HepG2 (cell line): ENCODE measurements at regions not wholly inside any gene's neighbourhood (a gene's known extent, or its start where the extent isn't known, plus 50 kb on each side); places are given as distances from the start of the nearest gene placed in this dataset.

Source experiments
- ATAD3A ChIP-seq: sonication (generic); formaldehyde crosslinking; IDR thresholded peaks from 2 replicates; pipeline ENCODE4 v1.4.0; 2020; ENCODE audit warnings: missing genetic modification reagents
- ATRX ChIP-seq: sonication (generic); formaldehyde crosslinking; IDR thresholded peaks from 2 replicates; pipeline ENCODE4 v1.4.0; 2020; ENCODE audit warnings: missing genetic modification reagents, borderline replicate concordance
- KDM6A ChIP-seq: IDR thresholded peaks from 2 replicates; pipeline ENCODE4 v1.6.1; 2016; ENCODE audit warnings: low read depth
- LRRFIP1 ChIP-seq: sonication (generic); formaldehyde crosslinking; conservative IDR thresholded peaks from 2 replicates; pipeline ENCODE4 v1.4.0; 2020; ENCODE audit warnings: missing genetic modification reagents
- PAF1 ChIP-seq: IDR thresholded peaks from 2 replicates; pipeline ENCODE4 v1.6.1; 2016; ENCODE audit warnings: missing genetic modification reagents, missing compliant biosample characterization
- SRF ChIP-seq: IDR thresholded peaks from 2 replicates; pipeline ENCODE4 v1.6.1; 2011; ENCODE audit warnings: mild to moderate bottlenecking, low read depth, low read length, moderate library complexity
- ZBTB46 ChIP-seq: sonication (generic); formaldehyde crosslinking; IDR thresholded peaks from 2 replicates; pipeline ENCODE4 v1.4.0; 2020; ENCODE audit warnings: mild to moderate bottlenecking, missing genetic modification reagents, borderline replicate concordance
- ZFP36 ChIP-seq: fragments of 150-350 bp; IDR thresholded peaks from 2 replicates; pipeline ENCODE4 v1.6.1; 2018; ENCODE audit warnings: borderline replicate concordance, low read length, low read depth; ENCODE audit not compliant: partially characterized antibody
- ZFP82 ChIP-seq: sonication (generic); formaldehyde crosslinking; IDR thresholded peaks from 2 replicates; pipeline ENCODE4 v1.5.1; 2020; ENCODE audit warnings: mild to moderate bottlenecking, missing genetic modification reagents, borderline replicate concordance
- ZNF34 ChIP-seq: sonication (generic); formaldehyde crosslinking; IDR thresholded peaks from 2 replicates; pipeline ENCODE4 v1.4.0; 2020; ENCODE audit warnings: mild to moderate bottlenecking, missing genetic modification reagents, borderline replicate concordance
- ZNF343 ChIP-seq: sonication (generic); formaldehyde crosslinking; IDR thresholded peaks from 2 replicates; pipeline ENCODE4 v1.4.0; 2020; ENCODE audit warnings: mild to moderate bottlenecking, missing genetic modification reagents
- ZNF441 ChIP-seq: sonication (generic); formaldehyde crosslinking; IDR thresholded peaks from 2 replicates; pipeline ENCODE4 v1.7.0; 2021; ENCODE audit warnings: missing genetic modification reagents, borderline replicate concordance
- ZNF446 ChIP-seq: sonication (generic); formaldehyde crosslinking; IDR thresholded peaks from 2 replicates; pipeline ENCODE4 v1.5.0; 2020; ENCODE audit warnings: mild to moderate bottlenecking, missing genetic modification reagents
- ZNF513 ChIP-seq: sonication (generic); formaldehyde crosslinking; conservative IDR thresholded peaks from 2 replicates; pipeline ENCODE4 v1.5.0; 2020; ENCODE audit warnings: missing genetic modification reagents
- ZNF543 ChIP-seq: sonication (generic); formaldehyde crosslinking; IDR thresholded peaks from 2 replicates; pipeline ENCODE4 v1.4.0; 2020; ENCODE audit warnings: mild to moderate bottlenecking, missing genetic modification reagents
- ZNF552 ChIP-seq: sonication (generic); formaldehyde crosslinking; IDR thresholded peaks from 2 replicates; pipeline ENCODE4 v1.9.0; 2022; ENCODE audit warnings: missing genetic modification reagents, mild to moderate bottlenecking, borderline replicate concordance
- ZNF598 ChIP-seq: sonication (generic); formaldehyde crosslinking; IDR thresholded peaks from 2 replicates; pipeline ENCODE4 v1.5.1; 2020; ENCODE audit warnings: mild to moderate bottlenecking, missing genetic modification reagents, borderline replicate concordance
- ZNF619 ChIP-seq: sonication (generic); formaldehyde crosslinking; IDR thresholded peaks from 2 replicates; pipeline ENCODE4 v1.4.0; 2020; ENCODE audit warnings: mild to moderate bottlenecking, missing genetic modification reagents
- ZNF891 ChIP-seq: sonication (generic); formaldehyde crosslinking; IDR thresholded peaks from 2 replicates; pipeline ENCODE4 v1.5.0; 2020; ENCODE audit warnings: mild to moderate bottlenecking, missing genetic modification reagents
- TF ChIP-seq, protein P1 (sequence below): sonication (generic); formaldehyde crosslinking; IDR thresholded peaks from 2 replicates; pipeline ENCODE4 v1.8.1; 2023; ENCODE audit warnings: missing genetic modification reagents, inconsistent platforms, borderline replicate concordance
- TF ChIP-seq, protein P2 (sequence below): sonication (generic); IDR thresholded peaks from 2 replicates; pipeline ENCODE4 v1.6.1; 2016; ENCODE audit warnings: low read depth, borderline replicate concordance

DNA sequence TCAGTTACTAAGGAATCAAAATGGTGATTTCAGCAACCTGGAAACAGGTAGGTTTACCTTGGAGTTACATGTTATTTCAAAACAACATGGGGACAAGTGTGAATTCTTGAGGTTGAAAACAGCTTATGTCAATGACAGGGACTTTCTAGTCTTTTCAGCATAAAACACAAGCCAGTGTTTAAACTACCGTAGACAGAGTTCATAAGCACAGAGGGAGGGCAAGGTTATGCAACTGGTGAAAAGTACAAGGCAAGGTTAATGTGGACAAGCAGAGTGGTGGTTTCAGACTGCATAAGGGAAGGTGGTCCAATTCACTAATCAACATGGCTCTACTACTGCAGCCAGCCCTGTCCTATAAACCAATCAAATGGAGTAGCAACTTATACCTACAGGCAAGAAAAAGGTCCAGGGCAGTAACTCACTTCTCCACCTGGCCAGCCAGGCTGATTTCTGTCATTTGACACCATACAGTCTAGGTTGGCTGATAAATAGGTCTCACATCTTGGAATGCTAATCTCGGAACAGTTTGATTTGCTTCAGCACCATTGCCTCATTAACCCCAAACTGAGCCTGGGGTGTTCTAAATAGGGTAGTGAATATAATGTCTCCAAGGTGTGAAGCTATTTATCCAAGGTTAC is 250.3 kb upstream of the PROX1 start (continued):
- TF ChIP-seq ZNF513, result no peak
- TF ChIP-seq ZNF343 (CRISPR knock-in tag), result no peak; the same call in 1 of the 2 replicates
- no peak for TF ChIP-seq ZFP36
- TF ChIP-seq, protein P1, sequence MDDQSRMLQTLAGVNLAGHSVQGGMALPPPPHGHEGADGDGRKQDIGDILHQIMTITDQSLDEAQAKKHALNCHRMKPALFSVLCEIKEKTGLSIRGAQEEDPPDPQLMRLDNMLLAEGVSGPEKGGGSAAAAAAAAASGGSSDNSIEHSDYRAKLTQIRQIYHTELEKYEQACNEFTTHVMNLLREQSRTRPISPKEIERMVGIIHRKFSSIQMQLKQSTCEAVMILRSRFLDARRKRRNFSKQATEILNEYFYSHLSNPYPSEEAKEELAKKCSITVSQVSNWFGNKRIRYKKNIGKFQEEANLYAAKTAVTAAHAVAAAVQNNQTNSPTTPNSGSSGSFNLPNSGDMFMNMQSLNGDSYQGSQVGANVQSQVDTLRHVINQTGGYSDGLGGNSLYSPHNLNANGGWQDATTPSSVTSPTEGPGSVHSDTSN (CRISPR knock-in tag), result no peak
- no peak for TF ChIP-seq ZBTB46 (CRISPR knock-in tag)
- TF ChIP-seq ZNF543 (CRISPR knock-in tag), result no peak; the same call in 1 of the 2 replicates
- no peak for TF ChIP-seq ATRX (CRISPR knock-in tag)
- no peak for TF ChIP-seq LRRFIP1 (CRISPR knock-in tag)
- no peak for TF ChIP-seq ZNF441 (CRISPR knock-in tag)
- no peak for TF ChIP-seq SRF
- TF ChIP-seq ZNF598 (CRISPR knock-in tag), result no peak
- no peak for TF ChIP-seq ZFP82 (CRISPR knock-in tag)
- TF ChIP-seq ATAD3A (CRISPR knock-in tag), result no peak
- no peak for TF ChIP-seq ZNF619
- TF ChIP-seq KDM6A (CRISPR knock-in tag), result peak; percentile 51; the same call in 1 of the 2 replicates
- TF ChIP-seq ZNF891 (CRISPR knock-in tag), result no peak
- TF ChIP-seq, protein P2, sequence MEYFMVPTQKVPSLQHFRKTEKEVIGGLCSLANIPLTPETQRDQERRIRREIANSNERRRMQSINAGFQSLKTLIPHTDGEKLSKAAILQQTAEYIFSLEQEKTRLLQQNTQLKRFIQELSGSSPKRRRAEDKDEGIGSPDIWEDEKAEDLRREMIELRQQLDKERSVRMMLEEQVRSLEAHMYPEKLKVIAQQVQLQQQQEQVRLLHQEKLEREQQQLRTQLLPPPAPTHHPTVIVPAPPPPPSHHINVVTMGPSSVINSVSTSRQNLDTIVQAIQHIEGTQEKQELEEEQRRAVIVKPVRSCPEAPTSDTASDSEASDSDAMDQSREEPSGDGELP, result no peak
- 0 out of 2 replicates have a peak, but pooled peaks have one; percentile 47 for TF ChIP-seq ZNF34 (CRISPR knock-in tag)
- TF ChIP-seq PAF1, result no peak
- TF ChIP-seq ZNF446 (CRISPR knock-in tag), result no peak
- TF ChIP-seq ZNF552, result no peak
